ENCODE measurements at regions not wholly inside any gene's neighbourhood (a gene's known extent, or its start where the extent isn't known, plus 50 kb on each side); places are given as distances from the start of the nearest gene placed in this dataset.
"Not testable (repeated sequence)": the region's sequence is repeated elsewhere in the genome, so short reads cannot be mapped to it uniquely, and the experiment has no call there.

DNA sequence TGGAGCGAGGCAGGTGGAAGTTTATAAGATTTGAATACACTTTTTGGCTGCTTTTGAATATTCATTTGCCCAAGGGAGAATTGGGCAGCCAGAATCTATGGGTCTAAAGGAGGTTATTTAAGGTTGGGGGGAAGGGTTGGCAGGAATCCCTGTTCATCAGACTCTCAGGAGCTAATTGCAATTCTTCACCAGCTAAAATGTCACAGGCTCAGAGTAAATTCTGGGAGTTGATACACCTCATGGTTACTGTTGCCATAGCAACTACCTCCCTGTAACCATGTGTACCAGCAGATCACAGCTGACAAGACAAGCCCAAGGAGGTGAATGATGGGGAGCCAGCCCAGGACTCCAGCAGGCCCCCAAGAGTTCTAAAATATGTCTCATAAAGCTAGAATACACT is 75.5 kb downstream of the CAMK2N1 start:
- Histone ChIP-seq H3K27ac (no peak overlapping the region), H3K36me3 (no peaks in the 10 kb centered on the region), H3K4me3 (no peak overlapping the region), H3K27me3 (peaks cover 10% of the 10 kb centered on the region; the same call in 1 of the 2 replicates), H3K9me3 (replicated peaks) (no peaks in the 10 kb centered on the region), H3K4me1 (no peaks in the 10 kb centered on the region)
- DNase-seq: no peak

DNA sequence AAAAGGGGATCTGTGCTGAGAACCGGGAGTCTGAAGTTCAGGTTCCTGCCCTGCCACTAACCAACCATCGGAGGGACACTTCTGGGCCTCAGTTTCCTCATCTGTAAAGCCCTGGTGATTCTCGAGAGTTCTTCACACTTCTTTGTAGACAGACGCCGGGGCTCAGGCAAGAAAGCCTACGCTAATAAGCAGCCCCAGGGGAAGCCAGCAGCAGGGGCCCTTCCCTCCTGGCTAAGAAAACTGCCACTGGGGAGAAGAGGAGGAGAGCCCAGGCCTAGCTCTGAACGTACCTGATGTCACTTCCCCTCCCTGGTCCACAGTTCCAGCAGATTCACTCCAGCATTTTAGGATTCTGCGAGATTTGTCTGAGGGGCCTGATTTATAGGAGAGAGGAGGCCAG is 76.0 kb downstream of the CAMK2N1 start:
- Histone ChIP-seq H3K27me3 (peaks cover 10% of the 10 kb centered on the region; the same call in 1 of the 2 replicates), H3K4me3 (no peak overlapping the region), H3K36me3 (no peaks in the 10 kb centered on the region), H3K9me3 (replicated peaks) (no peaks in the 10 kb centered on the region), H3K27ac (no peak overlapping the region), H3K4me1 (no peaks in the 10 kb centered on the region)
- no peak for DNase-seq

DNA sequence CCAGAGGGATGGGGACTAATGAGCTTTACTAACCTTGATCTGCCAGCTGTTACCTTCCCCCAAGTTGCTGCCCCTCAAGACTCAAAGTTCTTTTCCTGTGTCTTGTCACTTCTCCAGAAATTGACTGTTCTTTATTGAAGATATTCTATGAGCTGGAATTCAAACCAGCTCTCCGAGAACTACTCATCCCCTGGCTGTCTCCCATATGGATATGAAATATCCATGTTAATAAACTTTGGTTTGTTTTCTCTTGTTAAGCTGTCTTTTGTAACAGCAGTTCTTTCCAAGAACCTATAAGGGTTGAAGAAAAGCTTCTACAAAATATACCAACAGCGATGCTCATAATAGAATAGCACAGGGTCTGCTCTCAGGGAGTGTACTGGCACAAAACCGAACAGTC is 77.0 kb downstream of the CAMK2N1 start:
- H3K27ac ChIP-seq: no peak overlapping the region
- peaks cover 13% of the 10 kb centered on the region; the same call in 1 of the 2 replicates for H3K27me3 ChIP-seq
- H3K9me3 ChIP-seq (replicated peaks): no peaks in the 10 kb centered on the region
- H3K4me3 ChIP-seq: no peak overlapping the region
- no peaks in the 10 kb centered on the region for H3K4me1 ChIP-seq
- DNase-seq: no peak
- no peaks in the 10 kb centered on the region for H3K36me3 ChIP-seq

DNA sequence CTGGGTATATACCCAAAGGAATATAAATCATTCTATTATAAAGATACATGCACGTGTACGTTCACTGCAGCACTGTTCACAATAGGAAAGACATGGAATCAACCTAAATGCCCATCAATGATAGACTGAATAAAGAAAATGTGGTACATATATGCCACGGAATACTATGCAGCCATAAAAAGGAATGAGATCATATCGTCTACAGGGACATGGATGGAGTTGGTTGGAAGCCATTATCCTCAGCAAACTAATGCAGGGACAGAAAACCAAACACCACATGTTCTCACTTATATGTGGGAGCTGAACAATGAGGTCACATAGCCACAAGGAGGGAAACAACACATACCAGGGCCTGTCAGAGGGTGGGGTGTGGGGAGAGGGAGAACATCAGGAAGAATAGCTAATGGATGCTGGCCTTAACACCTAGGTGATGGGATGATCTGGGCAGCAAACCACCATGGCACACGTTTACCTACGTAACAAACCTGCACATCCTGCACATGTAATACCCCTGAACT is 77.8 kb downstream of the CAMK2N1 start:
- not testable (repeated sequence) for H3K9me3 ChIP-seq (replicated peaks); DNase-seq; H3K4me1 ChIP-seq; H3K36me3 ChIP-seq; H3K27ac ChIP-seq; H3K4me3 ChIP-seq
- H3K27me3 ChIP-seq: peaks cover 13% of the 10 kb centered on the region; the same call in 1 of the 2 replicates

DNA sequence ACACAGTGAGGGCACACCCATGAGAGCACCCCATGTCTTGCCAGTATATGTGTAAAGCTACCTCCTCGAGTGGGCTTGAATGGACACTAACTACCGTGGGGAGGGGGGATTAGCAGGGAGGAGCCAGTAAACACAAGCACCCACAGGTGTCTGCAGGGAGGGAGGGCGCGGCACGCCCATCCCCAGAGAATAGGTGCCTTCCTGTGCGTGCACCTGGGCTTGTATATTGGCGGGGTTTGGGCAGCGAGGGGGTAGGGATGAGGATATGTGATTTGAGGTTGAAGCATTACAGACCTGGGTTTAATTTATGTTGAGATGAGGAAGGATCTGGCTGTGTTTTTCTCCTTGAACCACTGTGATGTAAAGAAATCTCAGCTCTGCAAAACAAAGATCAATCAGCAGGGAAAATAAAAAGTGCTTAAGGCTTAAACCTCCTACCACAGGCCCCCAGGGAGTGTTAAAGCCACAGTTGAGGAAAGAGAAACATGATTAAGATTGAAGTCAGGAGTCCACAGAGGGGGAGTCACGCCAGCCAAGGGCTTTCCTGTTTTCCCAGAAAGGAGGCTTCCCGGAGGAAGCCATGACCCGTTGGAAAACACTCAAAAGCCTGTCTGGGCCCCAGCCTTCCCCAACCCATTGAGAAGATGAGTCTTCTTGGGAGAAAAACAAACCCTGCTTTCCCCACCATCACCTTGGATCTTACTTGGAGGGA is 80.0 kb downstream of the CAMK2N1 start:
- no peaks in the 10 kb centered on the region for H3K9me3 ChIP-seq (replicated peaks)
- DNase-seq: no peak
- no peak overlapping the region for H3K4me3 ChIP-seq
- peaks cover 21% of the 10 kb centered on the region; the same call in 1 of the 2 replicates for H3K27me3 ChIP-seq
- H3K4me1 ChIP-seq: no peaks in the 10 kb centered on the region
- H3K36me3 ChIP-seq: no peaks in the 10 kb centered on the region
- no peak overlapping the region for H3K27ac ChIP-seq

DNA sequence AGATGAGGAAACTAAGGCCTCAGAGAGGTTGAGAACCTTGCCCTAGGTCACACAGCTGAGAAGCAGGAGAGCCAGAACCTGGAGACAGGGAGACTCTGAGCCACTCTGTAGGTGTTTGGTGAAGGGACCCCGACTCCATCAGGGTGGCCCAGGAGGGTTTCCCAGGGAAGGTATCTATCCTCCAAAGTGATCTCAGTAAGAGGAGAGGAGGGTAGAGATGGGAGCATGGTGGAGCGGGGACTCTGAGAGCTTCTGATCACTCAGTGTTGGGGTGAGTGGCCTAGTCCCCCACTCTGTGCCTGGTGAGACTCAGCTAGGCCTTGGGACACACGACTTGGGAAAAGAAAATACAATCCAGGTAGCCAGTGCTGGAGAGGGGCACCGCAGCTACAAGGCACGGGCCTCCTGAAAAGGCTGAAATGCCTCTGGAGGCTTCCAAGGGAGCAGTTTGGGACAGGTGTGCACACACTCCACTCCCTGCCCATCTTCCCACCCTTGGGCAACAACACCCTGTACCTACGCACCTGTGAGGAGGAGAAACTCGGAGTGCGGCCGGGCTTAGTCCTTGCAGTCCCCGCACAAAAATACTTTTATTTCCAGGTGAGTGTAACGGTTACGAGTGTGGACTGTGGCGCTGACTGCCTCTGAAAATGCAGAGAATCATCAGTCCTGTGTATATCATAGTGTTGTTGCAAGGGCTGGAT is 80.8 kb downstream of the CAMK2N1 start:
- no peak for DNase-seq
- peaks cover 21% of the 10 kb centered on the region; the same call in 1 of the 2 replicates for H3K27me3 ChIP-seq
- H3K9me3 ChIP-seq (replicated peaks): no peaks in the 10 kb centered on the region
- H3K4me3 ChIP-seq: no peak overlapping the region
- H3K27ac ChIP-seq: no peak overlapping the region
- H3K36me3 ChIP-seq: no peaks in the 10 kb centered on the region
- H3K4me1 ChIP-seq: no peaks in the 10 kb centered on the region

Data from SJCRH30 (cell line).